ENCODE measurements at regions not wholly inside any gene's neighbourhood (a gene's known extent, or its start where the extent isn't known, plus 50 kb on each side); places are given as distances from the start of the nearest gene placed in this dataset.

DNA sequence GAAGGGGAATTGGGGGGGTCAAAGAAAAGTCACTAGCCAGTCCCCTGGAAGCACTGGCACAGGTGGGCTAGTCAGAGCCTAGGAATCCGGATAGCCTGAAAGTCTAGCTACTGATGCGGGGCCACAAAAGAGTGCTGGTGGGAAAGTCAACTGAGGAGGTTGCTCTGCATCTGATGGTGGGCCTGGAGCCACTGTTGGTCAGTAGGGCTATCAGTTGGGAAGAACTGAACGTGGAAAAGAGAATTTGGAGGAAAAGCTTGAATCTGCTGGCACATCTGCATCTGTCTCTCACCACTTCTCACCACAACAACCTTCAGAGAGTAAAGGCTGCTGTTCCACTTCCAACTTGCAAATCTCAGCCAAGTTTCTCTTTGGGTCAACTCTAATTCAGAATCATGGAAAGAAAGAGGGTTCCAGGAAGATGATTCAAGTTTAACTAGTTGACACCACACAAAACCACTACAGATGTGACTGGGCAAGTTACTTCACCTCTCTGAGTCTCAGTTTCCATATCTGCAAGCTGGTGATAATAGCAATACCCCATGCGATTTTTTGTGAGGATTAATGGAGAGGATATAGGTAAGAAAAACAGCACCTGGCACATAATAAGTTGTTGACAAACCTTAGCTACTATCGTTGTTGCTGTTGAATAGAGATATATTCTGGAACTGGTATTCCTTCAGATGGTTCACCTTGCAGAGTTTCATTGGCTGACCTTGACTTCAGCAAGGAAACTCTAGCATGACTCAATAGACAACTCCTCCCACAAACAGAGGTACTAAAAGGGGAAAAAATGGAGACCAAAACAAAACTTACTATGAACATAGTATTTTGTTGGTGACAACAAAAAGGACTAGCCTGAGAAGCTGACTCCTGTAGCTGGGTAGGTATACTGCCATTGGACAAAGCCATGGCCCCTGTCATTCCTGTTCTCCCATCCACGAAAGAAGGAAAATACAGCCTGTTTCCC, 280.2 kb upstream of the STT3B start:
- H3K4me3 ChIP-seq (ENCODE audit: low read length): no peak overlapping the region
- no peaks in the 10 kb centered on the region for H3K27me3 Mint-ChIP-seq (ENCODE audit: low read depth in 2 of 2)
- ATAC-seq (no peak), DNase-seq (no peak)
- no peaks in the 10 kb centered on the region for H3K27me3 ChIP-seq (ENCODE audit: control insufficient read depth, insufficient read depth, low read length)
- no peak overlapping the region for H3K4me3 Mint-ChIP-seq
- TF ChIP-seq, protein P1, sequence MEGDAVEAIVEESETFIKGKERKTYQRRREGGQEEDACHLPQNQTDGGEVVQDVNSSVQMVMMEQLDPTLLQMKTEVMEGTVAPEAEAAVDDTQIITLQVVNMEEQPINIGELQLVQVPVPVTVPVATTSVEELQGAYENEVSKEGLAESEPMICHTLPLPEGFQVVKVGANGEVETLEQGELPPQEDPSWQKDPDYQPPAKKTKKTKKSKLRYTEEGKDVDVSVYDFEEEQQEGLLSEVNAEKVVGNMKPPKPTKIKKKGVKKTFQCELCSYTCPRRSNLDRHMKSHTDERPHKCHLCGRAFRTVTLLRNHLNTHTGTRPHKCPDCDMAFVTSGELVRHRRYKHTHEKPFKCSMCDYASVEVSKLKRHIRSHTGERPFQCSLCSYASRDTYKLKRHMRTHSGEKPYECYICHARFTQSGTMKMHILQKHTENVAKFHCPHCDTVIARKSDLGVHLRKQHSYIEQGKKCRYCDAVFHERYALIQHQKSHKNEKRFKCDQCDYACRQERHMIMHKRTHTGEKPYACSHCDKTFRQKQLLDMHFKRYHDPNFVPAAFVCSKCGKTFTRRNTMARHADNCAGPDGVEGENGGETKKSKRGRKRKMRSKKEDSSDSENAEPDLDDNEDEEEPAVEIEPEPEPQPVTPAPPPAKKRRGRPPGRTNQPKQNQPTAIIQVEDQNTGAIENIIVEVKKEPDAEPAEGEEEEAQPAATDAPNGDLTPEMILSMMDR (IDR thresholded peaks at IDR 0.05): no peak
- no peaks in the 10 kb centered on the region for H3K9me3 Mint-ChIP-seq
- WGBS (ENCODE audit: insufficient coverage): 93% methylated on average over 5 of the region's 6 CpGs
- peaks cover 5 to 7% of the 10 kb centered on the region in 2 donors for H3K4me1 Mint-ChIP-seq
- H3K36me3 ChIP-seq (ENCODE audit: control insufficient read depth, insufficient read depth, low read length): no peaks in the 10 kb centered on the region
- intact Hi-C loops (cut with micrococcal nuclease): no loop called here
- H3K27ac Mint-ChIP-seq: no peak overlapping the region
- no peaks in the 10 kb centered on the region for H3K36me3 Mint-ChIP-seq
- H3K4me1 ChIP-seq (ENCODE audit: control insufficient read depth, insufficient read depth, low read length): no peaks in the 10 kb centered on the region
- H3K27ac ChIP-seq (ENCODE audit: low read length): no peak overlapping the region
- no peaks in the 10 kb centered on the region for H3K9me3 ChIP-seq (ENCODE audit: control insufficient read depth, insufficient read depth, low read length)

DNA sequence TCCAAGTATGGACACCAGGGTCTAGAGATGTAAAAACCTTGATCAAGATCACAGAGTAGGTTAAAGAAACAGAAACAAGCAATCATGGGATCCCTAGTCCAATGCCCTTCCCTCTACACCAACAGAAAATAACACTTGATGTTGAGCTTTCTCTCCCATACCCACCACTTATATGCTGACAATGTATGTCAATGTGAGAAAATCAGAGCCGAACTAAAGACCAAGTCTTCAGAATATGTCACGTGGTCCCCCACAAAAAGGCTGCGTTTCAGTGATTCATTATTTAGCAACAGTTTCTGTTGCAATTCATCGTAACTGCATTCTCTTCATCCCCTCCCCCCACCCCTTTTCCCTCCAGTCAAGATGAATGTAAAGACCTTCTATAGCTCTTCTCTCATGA, 278.9 kb upstream of the STT3B start:
- no peak overlapping the region for H3K4me3 Mint-ChIP-seq
- DNase-seq: no peak
- Histone ChIP-seq H3K36me3 (ENCODE audit: control insufficient read depth, insufficient read depth, low read length) (no peaks in the 10 kb centered on the region), H3K9me3 (ENCODE audit: control insufficient read depth, insufficient read depth, low read length) (no peaks in the 10 kb centered on the region), H3K27ac (ENCODE audit: low read length) (no peak overlapping the region), H3K4me1 (ENCODE audit: control insufficient read depth, insufficient read depth, low read length) (no peaks in the 10 kb centered on the region), H3K27me3 (ENCODE audit: control insufficient read depth, insufficient read depth, low read length) (no peaks in the 10 kb centered on the region), H3K4me3 (ENCODE audit: low read length) (no peak overlapping the region)
- no peak overlapping the region for H3K27ac Mint-ChIP-seq
- H3K27me3 Mint-ChIP-seq (ENCODE audit: low read depth in 2 of 2): no peaks in the 10 kb centered on the region
- no peaks in the 10 kb centered on the region for H3K36me3 Mint-ChIP-seq
- peaks cover 5 to 7% of the 10 kb centered on the region in 2 donors for H3K4me1 Mint-ChIP-seq
- TF ChIP-seq, protein P1 (IDR thresholded peaks at IDR 0.05): no peak
- 76% methylated on average over 4 of the region's 4 CpGs for WGBS (ENCODE audit: insufficient coverage)
- no peak for ATAC-seq
- no peaks in the 10 kb centered on the region for H3K9me3 Mint-ChIP-seq
- intact Hi-C loops (cut with micrococcal nuclease): no loop called here

DNA sequence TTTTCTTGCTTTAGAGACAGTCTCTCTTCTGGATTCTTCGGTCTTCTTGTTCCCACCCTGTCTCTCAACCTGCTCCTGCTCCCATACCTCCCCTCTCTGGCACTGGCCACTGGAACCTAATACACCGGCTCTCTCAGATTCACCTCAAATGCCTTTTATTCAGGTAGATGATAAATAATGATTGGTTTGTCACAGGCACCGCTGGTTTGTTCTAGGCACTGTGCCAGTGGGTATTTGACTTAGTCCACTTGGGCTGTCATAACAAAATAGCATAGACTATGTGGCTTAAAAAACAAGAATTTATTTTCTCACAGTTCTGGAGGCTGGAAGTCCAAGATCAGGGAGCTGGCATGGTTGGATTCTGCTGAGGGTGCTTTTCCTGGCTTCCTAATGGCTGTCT, 278.2 kb upstream of the STT3B start:
- no peaks in the 10 kb centered on the region for H3K9me3 Mint-ChIP-seq
- no peaks in the 10 kb centered on the region for H3K36me3 Mint-ChIP-seq
- ATAC-seq (no peak), DNase-seq (no peak)
- no peaks in the 10 kb centered on the region for H3K27me3 Mint-ChIP-seq (ENCODE audit: low read depth in 2 of 2)
- Histone ChIP-seq H3K36me3 (ENCODE audit: control insufficient read depth, insufficient read depth, low read length) (no peaks in the 10 kb centered on the region), H3K27ac (ENCODE audit: low read length) (no peak overlapping the region), H3K9me3 (ENCODE audit: control insufficient read depth, insufficient read depth, low read length) (no peaks in the 10 kb centered on the region), H3K4me1 (ENCODE audit: control insufficient read depth, insufficient read depth, low read length) (no peaks in the 10 kb centered on the region), H3K4me3 (ENCODE audit: low read length) (no peak overlapping the region), H3K27me3 (ENCODE audit: control insufficient read depth, insufficient read depth, low read length) (no peaks in the 10 kb centered on the region)
- no peak overlapping the region for H3K4me3 Mint-ChIP-seq
- intact Hi-C loops (cut with micrococcal nuclease): no loop called here
- TF ChIP-seq, protein P1 (IDR thresholded peaks at IDR 0.05): no peak
- H3K27ac Mint-ChIP-seq: no peak overlapping the region
- 88% methylated on average over 2 of the region's 3 CpGs for WGBS (ENCODE audit: insufficient coverage)
- H3K4me1 Mint-ChIP-seq: peaks cover 5 to 6% of the 10 kb centered on the region in 2 donors
